ENCODE measurements at regions not wholly inside any gene's neighbourhood (a gene's known extent, or its start where the extent isn't known, plus 50 kb on each side); places are given as distances from the start of the nearest gene placed in this dataset.

DNA sequence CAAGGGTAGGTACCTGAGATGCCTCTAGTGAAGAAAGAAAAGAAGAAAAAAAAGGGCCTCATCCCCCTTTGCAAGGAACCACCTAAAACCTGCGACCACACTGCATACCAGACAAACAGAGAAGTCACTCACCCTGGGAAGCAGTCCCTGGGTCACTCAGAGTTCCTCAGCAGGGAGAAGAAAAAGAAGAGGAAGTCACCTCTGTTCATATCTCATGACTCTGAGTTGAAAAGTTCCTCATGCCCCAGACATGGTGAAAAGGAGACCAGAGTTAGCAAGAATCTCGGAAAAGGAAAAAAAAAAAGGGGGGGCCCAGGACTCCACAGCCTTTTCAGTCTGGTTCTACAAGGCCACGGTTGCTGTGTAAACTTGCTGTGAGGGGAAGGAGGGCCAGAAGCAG lies 478.4 kb upstream of the NRXN1 start (continued):
- TF ChIP-seq, protein P1, sequence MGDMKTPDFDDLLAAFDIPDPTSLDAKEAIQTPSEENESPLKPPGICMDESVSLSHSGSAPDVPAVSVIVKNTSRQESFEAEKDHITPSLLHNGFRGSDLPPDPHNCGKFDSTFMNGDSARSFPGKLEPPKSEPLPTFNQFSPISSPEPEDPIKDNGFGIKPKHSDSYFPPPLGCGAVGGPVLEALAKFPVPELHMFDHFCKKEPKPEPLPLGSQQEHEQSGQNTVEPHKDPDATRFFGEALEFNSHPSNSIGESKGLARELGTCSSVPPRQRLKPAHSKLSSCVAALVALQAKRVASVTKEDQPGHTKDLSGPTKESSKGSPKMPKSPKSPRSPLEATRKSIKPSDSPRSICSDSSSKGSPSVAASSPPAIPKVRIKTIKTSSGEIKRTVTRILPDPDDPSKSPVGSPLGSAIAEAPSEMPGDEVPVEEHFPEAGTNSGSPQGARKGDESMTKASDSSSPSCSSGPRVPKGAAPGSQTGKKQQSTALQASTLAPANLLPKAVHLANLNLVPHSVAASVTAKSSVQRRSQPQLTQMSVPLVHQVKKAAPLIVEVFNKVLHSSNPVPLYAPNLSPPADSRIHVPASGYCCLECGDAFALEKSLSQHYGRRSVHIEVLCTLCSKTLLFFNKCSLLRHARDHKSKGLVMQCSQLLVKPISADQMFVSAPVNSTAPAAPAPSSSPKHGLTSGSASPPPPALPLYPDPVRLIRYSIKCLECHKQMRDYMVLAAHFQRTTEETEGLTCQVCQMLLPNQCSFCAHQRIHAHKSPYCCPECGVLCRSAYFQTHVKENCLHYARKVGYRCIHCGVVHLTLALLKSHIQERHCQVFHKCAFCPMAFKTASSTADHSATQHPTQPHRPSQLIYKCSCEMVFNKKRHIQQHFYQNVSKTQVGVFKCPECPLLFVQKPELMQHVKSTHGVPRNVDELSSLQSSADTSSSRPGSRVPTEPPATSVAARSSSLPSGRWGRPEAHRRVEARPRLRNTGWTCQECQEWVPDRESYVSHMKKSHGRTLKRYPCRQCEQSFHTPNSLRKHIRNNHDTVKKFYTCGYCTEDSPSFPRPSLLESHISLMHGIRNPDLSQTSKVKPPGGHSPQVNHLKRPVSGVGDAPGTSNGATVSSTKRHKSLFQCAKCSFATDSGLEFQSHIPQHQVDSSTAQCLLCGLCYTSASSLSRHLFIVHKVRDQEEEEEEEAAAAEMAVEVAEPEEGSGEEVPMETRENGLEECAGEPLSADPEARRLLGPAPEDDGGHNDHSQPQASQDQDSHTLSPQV (IDR thresholded peaks at IDR 0.05) = no peak
- TF ChIP-seq, protein P2, sequence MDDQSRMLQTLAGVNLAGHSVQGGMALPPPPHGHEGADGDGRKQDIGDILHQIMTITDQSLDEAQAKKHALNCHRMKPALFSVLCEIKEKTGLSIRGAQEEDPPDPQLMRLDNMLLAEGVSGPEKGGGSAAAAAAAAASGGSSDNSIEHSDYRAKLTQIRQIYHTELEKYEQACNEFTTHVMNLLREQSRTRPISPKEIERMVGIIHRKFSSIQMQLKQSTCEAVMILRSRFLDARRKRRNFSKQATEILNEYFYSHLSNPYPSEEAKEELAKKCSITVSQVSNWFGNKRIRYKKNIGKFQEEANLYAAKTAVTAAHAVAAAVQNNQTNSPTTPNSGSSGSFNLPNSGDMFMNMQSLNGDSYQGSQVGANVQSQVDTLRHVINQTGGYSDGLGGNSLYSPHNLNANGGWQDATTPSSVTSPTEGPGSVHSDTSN (IDR thresholded peaks at IDR 0.05; ENCODE audit: insufficient replicate concordance, low read depth, low read length) = no peak
- TF ChIP-seq FOXM1 (IDR thresholded peaks at IDR 0.05; ENCODE audit: low read depth, low read length) (no peak), ESRRA (IDR thresholded peaks at IDR 0.05; ENCODE audit: low read length) (no peak), YBX1 (IDR thresholded peaks at IDR 0.05) (no peak), NR2C2 (IDR thresholded peaks at IDR 0.05; ENCODE audit: borderline replicate concordance, control insufficient read depth, insufficient read length, low read depth) (no peak), POLR2AphosphoS5 (IDR thresholded peaks at IDR 0.05; ENCODE audit: low read length) (no peak), JUNB (IDR thresholded peaks at IDR 0.05) (no peak), GABPA (IDR thresholded peaks at IDR 0.05; ENCODE audit: low read depth) (no peak)
